ENCODE measurements at regions not wholly inside any gene's neighbourhood (a gene's known extent, or its start where the extent isn't known, plus 50 kb on each side); places are given as distances from the start of the nearest gene placed in this dataset.

DNA sequence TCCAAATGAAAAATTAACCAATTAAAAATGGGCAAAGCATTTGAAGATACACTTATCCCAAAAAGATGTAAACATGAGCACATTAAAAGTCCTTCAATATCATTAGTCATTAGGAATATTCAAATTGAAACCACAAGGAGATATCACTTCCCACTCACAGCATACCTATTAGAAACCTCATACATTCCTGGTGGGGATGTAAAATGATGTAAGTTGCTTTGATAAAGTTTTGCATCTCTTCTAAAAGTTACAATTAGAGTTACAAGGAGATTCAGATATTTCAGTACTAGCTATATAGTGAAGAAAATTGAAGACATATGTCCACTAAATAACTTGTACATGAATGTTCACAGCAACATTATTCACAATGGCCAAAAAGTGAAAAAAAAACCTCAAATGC, 1109.3 kb upstream of the LCORL start:
- no peak for FAIRE-seq

DNA sequence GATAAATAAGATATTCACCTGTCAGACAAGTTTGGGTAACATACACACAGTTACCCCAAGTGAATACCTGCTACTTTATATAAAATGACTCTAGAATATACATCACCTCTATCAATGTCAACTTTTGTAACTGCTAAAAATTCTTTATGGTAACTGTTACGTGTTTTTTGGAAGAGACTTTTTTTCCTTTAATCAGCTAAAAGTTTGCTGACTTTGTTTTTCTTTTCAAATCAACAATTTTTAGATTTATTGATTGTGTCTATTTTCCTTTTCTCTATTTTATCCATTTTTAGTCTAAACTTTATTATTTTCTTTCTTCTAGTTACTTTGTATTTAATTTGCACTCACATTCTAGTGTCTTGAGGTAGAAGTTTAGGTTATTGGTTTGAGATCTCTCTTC, 1106.6 kb upstream of the LCORL start:
- no peak for FAIRE-seq

DNA sequence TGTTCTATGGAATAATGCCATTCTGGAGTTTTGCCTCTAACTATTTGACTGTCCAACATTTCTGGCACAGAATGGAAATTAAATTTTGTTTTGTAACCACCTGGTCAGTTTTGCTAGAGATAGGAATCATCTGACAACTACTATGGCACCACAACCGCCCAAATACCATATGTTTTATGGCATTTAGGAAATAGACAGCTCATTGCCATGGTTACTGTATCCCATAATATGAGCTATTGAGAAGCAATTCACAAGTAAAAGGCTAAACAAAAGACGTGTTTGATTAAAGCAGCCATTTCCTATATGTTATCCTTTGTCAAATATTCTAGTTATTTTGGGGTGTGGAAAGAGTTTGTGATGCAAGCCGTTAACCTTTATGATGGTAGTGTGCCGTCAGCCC, 1105.3 kb upstream of the LCORL start:
- FAIRE-seq: no peak

DNA sequence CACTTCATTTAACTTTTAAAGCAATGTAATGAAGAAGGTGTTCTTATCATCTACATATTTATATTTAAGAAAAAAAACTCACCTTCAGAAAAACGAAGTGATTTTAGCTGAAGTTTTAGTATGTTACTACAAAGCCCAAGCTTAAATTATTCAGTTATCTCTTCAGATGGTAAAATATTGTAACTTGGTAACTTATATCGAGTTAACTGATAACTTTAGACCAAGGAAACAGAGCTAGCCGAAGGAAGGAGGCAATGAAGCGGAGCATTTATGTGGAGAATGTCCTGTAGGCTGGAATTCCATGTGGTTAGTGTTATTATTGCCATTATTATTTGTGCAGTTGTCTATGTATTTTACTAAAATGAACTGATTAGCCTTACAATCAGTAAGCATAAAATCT, 1102.1 kb upstream of the LCORL start:
- no peak for FAIRE-seq

DNA sequence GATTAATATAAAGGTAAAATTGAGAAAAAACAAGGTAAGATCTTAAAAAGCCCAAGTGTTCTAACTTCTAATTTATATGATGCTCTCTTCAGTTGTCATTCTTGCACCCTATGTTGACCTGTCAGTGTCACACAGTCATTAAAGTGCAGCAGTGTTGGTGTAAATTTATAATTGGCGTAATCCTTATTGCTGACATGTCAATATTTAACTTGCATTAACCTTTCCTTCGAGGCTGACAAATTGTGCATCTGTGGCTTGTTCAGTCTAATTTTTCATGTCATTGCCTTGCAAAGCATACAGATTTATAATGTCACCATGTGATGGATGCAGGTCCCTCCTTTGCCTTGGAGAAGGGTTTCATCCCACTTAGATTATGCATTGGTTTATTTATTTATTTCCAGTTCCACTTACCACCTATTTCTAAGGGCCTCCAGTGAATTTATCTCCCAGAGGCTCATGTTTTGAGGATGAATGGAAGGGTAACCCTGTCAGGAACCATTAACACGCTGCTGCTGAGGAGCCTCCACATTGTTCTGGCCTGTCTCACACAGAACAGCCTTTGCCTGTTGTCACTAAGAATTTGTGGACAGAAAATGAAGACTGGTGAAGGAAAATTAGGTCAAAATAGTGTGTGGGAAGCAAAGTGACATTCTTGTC, 1098.5 kb upstream of the LCORL start:
- no peak for FAIRE-seq

DNA sequence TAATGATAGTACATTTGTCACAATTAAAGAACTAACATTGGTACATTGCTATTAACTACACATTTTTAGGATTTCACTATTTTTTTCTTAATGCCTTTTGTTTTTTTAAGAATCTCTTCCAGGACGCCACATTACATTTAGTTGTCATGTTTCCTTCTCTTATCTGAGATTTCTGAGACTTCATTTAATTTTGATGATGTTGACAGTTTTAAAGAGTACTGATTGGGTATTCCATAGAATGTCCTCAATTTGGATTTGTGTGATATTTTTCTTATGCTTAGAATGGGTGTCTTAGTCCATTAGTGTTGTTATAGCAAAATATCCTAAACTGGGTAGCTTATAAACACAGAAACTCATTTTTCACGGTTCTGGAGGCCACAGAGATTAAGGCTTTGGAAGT, 1095.5 kb upstream of the LCORL start:
- no peak for FAIRE-seq

DNA sequence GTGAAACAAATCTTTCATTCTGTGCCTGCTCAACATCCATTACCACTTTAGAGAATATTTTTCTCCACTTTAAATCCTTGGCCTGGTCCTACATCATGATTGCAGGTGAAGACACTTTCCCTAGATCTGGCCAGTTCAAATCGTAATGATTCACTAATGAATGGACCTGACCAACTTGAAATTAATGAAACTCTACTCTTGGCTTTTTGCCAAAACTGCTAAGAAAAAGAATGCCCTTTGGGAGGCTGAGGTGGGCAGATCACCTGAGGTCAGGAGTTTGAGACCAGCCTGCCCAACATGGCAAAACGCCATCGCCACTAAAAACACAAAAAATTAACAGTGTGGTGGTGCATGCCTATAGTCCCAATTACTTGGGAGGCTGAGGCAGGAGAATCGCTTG, 1082.6 kb upstream of the LCORL start:
- FAIRE-seq: no peak

DNA sequence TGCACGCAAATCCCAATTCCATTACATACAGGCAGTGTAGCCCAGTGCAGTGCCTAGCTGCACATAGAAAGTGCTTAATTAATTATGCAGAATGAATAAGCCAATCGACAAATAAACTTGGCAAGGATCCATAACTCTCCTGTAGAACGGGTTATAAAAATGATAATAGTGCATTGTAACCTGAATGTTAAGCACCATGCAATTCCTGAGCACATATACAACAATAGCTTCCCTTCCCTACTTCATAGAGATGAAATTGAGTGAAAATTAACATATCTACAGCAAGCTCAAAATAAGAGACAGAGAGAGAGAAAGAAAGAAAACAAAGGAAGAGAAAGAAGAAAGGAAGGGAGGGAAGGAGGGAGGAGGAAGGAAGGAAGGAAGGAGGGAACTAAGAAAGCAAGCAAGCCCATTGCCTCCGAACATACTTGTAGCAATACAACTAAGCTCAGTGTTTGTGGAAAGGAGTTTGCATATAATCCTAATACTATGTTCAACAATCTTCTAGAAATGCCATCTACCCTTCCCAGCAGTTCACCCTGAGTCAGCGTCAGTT, 1074.0 kb upstream of the LCORL start:
- no peak for FAIRE-seq

DNA sequence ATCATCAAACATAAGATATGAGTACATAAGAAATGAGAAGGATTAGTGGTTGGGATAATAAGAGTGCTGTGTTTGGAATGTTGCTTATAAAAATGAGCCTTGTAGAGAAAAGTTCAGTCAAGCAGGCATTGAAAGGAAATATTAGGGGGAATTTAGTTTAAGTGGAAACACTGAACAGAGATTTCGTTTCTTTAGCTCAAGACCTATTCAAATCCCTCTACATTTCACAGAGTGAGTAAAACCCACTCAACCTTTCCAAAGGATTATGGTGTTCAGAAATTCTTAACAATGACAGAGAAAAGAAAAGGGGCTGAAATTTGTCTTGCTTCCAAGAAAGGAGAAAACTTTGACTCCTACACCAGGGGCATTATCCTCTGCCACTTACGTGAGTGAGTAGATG, 1072.4 kb upstream of the LCORL start:
- no peak for FAIRE-seq

DNA sequence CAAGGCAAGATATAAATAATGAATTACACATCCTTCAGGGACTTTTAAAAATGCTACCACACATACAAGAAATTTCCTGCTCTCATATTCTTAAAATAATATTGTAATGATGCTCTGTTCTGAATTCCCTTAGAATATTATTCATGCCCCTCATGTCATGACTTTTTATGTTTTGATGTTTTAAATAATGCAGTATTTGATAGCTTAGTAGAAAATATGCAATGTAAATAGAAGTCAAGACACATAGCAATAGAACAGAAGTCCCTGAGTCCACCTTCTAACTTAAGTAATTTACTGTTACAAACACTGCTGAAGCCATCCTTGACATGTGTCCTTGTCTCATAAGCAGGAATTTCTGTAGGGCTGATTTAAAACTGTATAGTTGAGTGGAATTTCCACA, 1071.2 kb upstream of the LCORL start:
- FAIRE-seq: no peak

DNA sequence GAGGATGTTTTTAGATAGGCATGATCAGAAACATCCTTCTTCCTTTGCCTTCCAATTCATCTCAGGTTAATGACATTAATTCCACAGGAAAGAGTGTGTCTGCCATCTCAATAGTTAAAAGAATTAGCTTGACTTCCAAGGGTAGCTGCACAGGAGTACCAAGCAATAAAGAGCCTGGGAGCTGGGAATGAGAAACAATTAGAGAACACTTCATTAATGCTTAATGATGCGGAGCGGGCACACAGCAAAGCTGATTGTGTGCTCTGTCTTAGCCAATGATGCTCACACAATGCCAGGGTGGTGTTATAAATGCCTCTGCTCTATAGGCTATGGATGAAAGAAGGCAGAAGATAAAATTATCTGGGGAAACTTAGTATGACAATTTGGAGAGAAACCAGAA, 1052.5 kb upstream of the LCORL start:
- no peak for FAIRE-seq

DNA sequence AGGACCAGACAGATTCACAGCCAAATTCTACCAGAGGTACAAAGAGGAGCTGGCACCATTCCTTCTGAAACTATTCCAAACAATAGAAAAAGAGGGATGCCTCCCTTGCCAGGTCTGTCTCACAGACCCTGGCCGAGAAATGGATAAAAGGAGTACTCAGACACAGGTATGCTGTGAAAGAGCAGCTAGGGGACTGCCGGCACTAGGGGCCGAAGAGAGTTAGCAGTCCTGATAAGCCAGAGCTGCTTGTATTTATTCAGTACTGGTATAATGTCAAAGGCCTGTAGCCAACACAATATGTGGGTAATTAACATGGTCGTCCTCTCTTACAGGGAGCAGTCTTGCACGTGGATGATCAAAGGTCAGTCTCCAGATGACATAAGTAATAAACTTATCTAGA, 1042.1 kb upstream of the LCORL start:
- no peak for FAIRE-seq

DNA sequence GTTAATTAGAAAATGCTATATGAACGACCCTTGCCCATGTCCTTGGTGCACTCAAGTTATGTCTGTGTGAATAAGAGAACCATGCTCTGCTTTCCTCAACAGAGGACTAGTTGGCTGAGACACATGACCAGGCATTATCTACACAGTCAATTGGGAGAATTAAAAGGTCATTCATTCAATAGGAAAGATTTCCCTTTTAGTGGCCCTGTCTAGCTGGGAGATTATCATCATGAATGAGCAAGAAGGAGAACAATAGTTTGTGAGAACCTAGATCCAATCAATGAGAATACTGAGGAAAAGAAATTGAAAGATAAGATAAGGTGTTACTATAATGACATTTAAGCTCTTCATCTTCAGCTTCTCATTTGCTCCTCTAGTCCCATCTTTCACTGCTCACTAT, 1033.4 kb upstream of the LCORL start:
- FAIRE-seq: no peak

DNA sequence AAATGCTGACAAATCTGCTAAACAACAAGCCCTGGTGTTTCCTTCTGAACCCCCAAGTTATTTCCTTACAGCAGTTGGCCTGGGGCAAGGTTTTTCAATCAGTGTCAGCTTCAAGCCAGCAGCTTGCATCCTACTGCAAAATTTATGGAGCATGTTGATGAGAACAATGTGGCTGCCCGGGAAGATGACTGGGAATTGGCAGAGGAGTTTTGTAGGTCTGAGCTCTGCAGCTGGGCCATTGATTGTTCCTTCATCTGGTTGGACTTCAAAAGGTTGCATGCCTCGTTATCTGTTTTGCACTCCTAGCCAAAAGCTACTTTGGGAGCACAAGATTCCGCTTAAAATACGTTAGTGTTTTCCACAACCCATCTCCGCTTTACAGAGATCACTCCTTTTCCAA, 1030.3 kb upstream of the LCORL start:
- no peak for FAIRE-seq

DNA sequence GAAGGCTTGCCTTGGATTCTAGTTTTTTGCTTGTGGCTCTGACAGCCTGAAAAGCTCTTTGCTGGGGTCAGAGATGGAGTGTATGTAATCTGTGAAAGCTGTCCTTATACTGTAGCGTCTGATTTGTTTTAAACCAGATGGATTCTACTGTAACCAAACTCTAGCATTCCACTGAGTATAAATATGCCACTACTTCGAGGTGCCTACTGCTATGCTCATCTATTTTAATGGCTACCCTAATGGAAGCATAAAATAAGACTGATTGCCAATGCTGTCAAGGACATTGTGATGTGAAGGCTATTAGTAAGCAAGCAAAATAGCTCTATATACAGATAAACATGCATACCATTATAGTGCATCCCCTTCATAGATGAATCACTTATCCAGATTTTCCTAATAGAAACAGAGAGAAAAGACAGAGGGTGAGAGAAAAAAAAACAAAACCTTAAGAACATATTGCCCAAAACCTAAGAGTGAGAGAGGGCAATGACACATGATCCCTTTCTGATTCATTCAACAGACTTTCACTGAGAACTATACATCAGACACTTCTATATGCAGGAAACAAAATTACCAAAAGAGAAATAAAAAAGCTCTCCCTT, 1025.8 kb upstream of the LCORL start:
- no peak for FAIRE-seq

DNA sequence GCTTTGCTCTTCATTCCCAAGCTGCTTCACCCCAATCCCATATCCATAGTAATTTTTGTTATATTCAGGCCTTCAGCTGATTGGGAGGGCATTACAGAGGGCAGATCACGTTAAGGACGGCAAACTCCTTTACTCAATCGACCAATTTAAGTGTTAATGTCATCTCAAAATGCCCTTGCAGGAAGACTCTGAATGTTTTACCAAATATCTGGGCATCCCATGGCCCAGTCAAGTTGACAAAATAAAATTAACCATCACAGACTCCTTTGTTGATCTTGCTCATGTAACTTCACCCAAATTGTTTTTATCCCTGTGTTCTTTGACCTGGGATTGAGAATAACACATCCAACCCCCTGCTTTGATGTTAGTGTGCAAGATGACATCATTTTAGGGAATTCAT, 1018.3 kb upstream of the LCORL start:
- no peak for FAIRE-seq

DNA sequence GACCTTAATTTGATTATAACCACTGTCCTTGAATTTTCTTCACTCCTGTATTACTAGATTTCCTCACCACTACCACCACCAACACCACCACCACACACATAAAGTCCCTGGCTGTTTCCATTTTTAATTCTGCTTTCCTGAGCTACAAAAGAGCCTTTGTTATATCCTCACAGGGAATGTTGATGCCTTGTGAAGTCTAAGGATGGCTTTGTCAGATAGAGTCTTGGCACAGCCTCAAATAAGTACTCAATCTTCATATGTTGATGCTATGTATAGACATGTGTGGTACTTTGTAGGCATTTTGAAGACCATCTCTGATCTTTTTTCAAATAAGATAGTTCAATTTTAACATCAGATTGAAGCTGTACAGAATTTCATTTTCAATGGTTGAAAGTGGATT, 1016.7 kb upstream of the LCORL start:
- no peak for FAIRE-seq

DNA sequence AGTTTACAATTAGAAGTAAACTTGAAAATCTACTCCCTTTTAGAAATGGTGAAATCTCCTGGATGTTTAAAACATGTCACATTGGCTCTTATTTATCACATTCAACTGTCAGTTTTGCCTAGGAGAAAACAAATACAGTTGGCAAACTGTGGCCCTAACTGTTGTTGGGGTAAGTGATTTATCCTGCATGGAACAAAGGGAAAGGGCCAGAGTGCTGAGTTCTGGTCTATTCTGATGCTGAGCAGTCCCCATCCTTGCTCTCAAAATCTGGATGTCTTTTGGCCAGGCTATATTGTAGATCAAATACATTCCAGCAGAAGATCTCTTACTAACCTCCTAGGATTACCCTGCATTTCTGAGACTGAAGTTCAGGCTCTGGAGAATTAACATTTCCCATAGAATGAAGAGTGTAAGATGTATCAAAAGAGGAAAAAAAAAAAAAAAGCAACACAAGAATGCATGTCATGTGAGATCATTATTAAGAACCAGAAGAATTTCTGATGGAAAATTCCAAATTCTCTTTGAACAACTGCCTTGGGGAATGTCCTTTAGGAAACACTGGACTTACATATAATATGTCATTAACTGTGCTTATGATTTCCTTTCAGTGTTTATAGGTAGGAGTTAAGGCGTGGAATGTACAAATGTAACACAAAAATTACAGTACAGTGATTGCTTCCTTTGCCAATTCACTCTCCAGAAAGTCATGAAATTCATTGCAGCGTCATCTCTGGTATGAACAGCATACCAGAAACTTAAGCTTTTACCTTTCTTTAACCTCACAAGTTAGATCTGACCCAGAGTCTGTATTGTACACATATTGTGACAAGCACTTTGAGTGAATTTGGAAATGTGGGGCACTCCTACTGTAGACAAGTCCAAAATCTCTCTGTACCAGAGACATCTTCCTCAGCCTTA, 1012.5 kb upstream of the LCORL start:
- no peak for FAIRE-seq

DNA sequence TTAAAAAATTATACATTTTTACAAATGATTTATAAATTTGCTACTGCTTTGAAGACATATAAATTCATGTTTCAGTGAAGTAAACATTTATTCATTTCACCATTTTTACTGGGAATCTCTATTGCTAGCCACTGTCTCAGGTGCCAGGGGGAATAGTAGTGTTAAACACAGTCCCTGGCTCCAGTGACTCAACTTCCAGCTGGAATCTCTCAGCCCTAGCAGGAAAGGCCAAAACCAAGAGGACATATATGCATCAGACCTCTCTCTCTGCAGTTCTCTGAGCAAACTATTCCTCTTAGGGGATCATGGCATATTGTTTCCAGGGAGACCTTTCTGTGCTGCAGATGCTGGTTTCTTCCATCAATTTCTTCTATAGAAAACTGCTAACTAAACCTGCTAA, 1009.0 kb upstream of the LCORL start:
- FAIRE-seq: no peak

DNA sequence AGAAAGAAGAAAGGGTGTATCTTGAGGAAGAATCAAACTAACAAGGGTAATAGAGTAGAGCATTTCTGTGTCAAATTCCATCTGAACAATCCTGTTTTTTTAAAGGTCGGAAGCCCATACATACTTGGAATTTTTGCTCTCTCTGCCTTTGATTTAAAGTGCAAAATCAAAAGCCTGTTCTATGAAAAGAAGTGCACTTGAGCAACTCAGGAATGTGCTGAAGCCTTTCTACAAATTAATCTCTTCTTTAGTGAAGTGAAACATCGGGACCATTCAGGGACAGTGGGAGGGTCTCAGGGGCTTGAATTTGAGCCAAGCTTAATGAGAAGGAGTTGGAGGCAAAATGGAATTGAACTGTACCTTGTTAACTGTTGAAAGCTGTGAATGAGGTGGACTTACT, 1008.5 kb upstream of the LCORL start:
- no peak for FAIRE-seq

DNA sequence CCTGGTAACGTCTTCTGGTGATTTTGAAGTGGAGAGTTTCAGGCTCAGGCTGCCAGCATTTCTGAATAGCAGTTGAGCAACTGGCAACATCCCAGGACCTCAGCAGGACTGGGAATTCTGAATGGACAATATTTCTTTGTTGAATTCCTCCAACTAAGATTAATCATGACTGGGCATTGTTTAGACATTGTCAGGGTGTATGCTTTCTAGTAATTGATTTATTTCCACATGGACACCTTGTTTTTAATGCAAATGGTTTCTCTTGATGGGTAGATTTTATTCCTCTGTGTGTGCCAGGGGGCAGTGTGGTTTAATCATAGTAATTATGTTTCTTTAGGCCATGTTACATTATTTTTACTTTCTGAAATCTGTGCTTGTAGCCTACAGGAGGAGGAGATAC, 1004.7 kb upstream of the LCORL start:
- no peak for FAIRE-seq

DNA sequence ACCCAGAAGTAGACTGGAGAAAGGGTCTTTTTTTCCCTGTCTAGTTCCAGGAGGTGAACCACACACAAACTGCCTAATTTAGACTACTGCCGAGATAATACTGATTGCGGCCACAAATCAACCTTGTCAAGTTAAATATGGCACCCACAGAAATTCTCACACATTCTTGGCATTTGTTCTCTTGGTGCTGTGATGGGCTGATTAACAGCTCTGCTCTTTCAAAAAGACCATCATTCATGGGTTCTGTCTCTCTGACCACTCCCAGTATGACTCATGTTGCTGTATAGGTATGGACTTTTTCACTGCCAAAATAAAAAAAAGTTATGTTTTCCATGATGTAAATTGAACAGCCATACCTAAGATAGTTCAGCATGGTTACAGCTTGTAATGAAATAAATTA, 1003.5 kb upstream of the LCORL start:
- no peak for FAIRE-seq

DNA sequence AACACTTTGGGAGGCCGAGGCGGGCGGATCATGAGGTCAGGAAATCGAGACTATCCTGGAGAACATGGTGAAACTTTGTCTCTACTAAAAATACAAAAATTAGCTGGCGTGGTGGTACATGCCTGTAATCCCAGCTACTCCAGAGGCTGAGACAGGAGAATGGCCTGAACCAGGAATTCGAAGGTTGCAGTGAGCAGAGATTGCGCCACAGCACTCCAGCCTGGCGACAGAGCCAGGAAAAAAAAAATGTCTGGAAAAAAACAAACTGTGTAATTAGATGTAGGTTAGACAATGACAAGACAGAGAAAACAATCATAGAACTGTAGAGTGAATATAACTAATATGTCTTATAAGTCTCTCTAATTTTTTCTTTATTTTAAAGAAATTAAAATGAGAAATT, 1002.5 kb upstream of the LCORL start:
- FAIRE-seq: no peak

DNA sequence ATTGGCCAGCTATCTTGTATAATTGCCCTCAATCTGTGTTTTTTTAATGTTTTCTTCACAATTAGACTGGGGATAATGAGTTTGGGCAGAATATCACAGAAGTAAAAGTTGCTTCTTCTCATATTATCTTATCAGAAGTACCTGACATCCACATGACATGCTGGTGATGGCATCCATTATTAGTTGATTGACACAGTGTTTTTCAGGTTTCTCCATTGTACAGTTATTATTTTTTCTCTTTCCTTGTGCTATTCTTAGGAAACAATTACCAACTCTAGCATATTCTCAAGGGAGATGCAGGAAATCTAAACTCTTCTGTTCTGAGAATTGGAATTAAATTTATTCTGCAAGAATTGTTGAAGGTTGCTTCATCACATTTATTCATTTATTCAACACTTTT, 1000.1 kb upstream of the LCORL start:
- no peak for FAIRE-seq

Data from colon (tissue), 2 donors.